K562 (cell line): ENCODE measurements at regions not wholly inside any gene's neighbourhood (a gene's known extent, or its start where the extent isn't known, plus 50 kb on each side); places are given as distances from the start of the nearest gene placed in this dataset.

Experiments used
- DNMT1 ChIP-seq: fragments of 450-650 bp; IDR thresholded peaks from 2 replicates; pipeline ENCODE4 v1.6.1; 2016; ENCODE audit warnings: antibody characterized with exemption, mild to moderate bottlenecking
- GTF2B ChIP-seq: IDR thresholded peaks from 2 replicates; pipeline ENCODE4 v1.6.1; 2011; ENCODE audit not compliant: insufficient read length; ENCODE audit errors: extremely low read depth
- HMG20B ChIP-seq: fragments of 250-450 bp; sonication (Bioruptor Pico); IDR thresholded peaks from 2 replicates; pipeline ENCODE4 v1.5.0; 2021; ENCODE audit warnings: mild to moderate bottlenecking
- MAX ChIP-seq: sonication (generic); formaldehyde crosslinking; IDR thresholded peaks from 2 replicates; pipeline ENCODE4 v1.9.0; 2022; ENCODE audit warnings: mild to moderate bottlenecking, missing genetic modification reagents
- PHF20 ChIP-seq: fragments of 450-650 bp; IDR thresholded peaks from 2 replicates; pipeline ENCODE4 v1.6.1; 2018; ENCODE audit not compliant: partially characterized antibody
- POLR2AphosphoS5 ChIP-seq: IDR thresholded peaks from 2 replicates; pipeline ENCODE4 v1.6.1; 2011; ENCODE audit warnings: mild to moderate bottlenecking, low read depth, low read length, moderate library complexity; ENCODE audit not compliant: control insufficient read depth, insufficient read depth
- SMAD3 ChIP-seq: fragments of 450-650 bp; formaldehyde crosslinking; conservative IDR thresholded peaks from 2 replicates; pipeline ENCODE4 v1.4.0; 2020; ENCODE audit warnings: mild to moderate bottlenecking
- USF1 ChIP-seq: sonication (generic); formaldehyde crosslinking; IDR thresholded peaks from 2 replicates; pipeline ENCODE4 v1.9.0; 2022; ENCODE audit warnings: mild to moderate bottlenecking, missing genetic modification reagents
- ZFP36 ChIP-seq: fragments of 150-350 bp; IDR thresholded peaks from 2 replicates; pipeline ENCODE4 v1.6.1; 2018; ENCODE audit warnings: low read length, low read depth; ENCODE audit not compliant: partially characterized antibody

- TF ChIP-seq MAX (CRISPR knock-in tag) (no peak), HMG20B (CRISPR knock-in tag) (no peak), USF1 (CRISPR knock-in tag) (no peak), SMAD3 (CRISPR knock-in tag) (no peak), PHF20 (no peak), POLR2AphosphoS5 (no peak), ZFP36 (no peak), GTF2B (no peak), DNMT1 (no peak)
Observed at GRCh38 chr10:78752221-78752620, 316.5 kb upstream of the ZMIZ1 start.
